GM19035 (cell line): ENCODE measurements at regions not wholly inside any gene's neighbourhood (a gene's known extent, or its start where the extent isn't known, plus 50 kb on each side); places are given as distances from the start of the nearest gene placed in this dataset.
"Not testable (repeated sequence)": the region's sequence is repeated elsewhere in the genome, so short reads cannot be mapped to it uniquely, and the experiment has no call there.

Experiments used
- ATAC-seq: cut with Tn5 transposase; IDR thresholded peaks from one replicate; pipeline ENCODE4 v1.9.1; 2021; ENCODE audit not compliant: unreplicated experiment

GRCh38 chr5:12204761-12205160, 300.5 kb upstream of the CTNND2 start:
- no peak for ATAC-seq

- no peak for ATAC-seq
Measured at GRCh38 chr5:12193536-12193935, 289.3 kb upstream of the CTNND2 start.

GRCh38 chr5:12183003-12183402, 278.8 kb upstream of the CTNND2 start:
- no peak for ATAC-seq

- no peak for ATAC-seq
Measured at GRCh38 chr5:12177851-12178250, 273.6 kb upstream of the CTNND2 start.

- no peak for ATAC-seq
Measured at GRCh38 chr5:12177225-12177624, 273.0 kb upstream of the CTNND2 start.

GRCh38 chr5:12175914-12176585, 271.8 kb upstream of the CTNND2 start:
- ATAC-seq = no peak

- no peak for ATAC-seq
Measured at GRCh38 chr5:12174734-12175133, 270.5 kb upstream of the CTNND2 start.

GRCh38 chr5:12169536-12169935, 265.3 kb upstream of the CTNND2 start:
- no peak for ATAC-seq

GRCh38 chr5:12162863-12163262, 258.6 kb upstream of the CTNND2 start:
- no peak for ATAC-seq

GRCh38 chr5:12147513-12147912, 243.3 kb upstream of the CTNND2 start:
- ATAC-seq = no peak

- ATAC-seq = no peak
Measured at GRCh38 chr5:12141496-12141895, 237.2 kb upstream of the CTNND2 start.

- no peak for ATAC-seq
Measured at GRCh38 chr5:12133520-12133919, 229.3 kb upstream of the CTNND2 start.

- ATAC-seq = not testable (repeated sequence)
Measured at GRCh38 chr5:12131020-12131419, 226.8 kb upstream of the CTNND2 start.

- no peak for ATAC-seq
Measured at GRCh38 chr5:12125895-12126294, 221.6 kb upstream of the CTNND2 start.

GRCh38 chr5:12119657-12120056, 215.4 kb upstream of the CTNND2 start:
- ATAC-seq = no peak

GRCh38 chr5:12114075-12114474, 209.8 kb upstream of the CTNND2 start:
- ATAC-seq = no peak

- ATAC-seq = no peak
Measured at GRCh38 chr5:12113062-12113461, 208.8 kb upstream of the CTNND2 start.

GRCh38 chr5:12111261-12111660, 207.0 kb upstream of the CTNND2 start:
- ATAC-seq = no peak

GRCh38 chr5:12110629-12111028, 206.4 kb upstream of the CTNND2 start:
- no peak for ATAC-seq

GRCh38 chr5:12109075-12109688, 204.9 kb upstream of the CTNND2 start:
- no peak for ATAC-seq

GRCh38 chr5:12102151-12102550, 197.9 kb upstream of the CTNND2 start:
- no peak for ATAC-seq

- no peak for ATAC-seq
Measured at GRCh38 chr5:12100542-12100941, 196.3 kb upstream of the CTNND2 start.

GRCh38 chr5:12099296-12099695, 195.1 kb upstream of the CTNND2 start:
- ATAC-seq = no peak
